GM18499 (cell line): ENCODE measurements at regions not wholly inside any gene's neighbourhood (a gene's known extent, or its start where the extent isn't known, plus 50 kb on each side); places are given as distances from the start of the nearest gene placed in this dataset.
"Not testable (repeated sequence)": the region's sequence is repeated elsewhere in the genome, so short reads cannot be mapped to it uniquely, and the experiment has no call there.

Experiments used
- ATAC-seq: cut with Tn5 transposase; IDR thresholded peaks from one replicate; pipeline ENCODE4 v1.9.1; 2021; ENCODE audit warnings: moderate number of reproducible peaks; ENCODE audit not compliant: insufficient read depth, unreplicated experiment

DNA sequence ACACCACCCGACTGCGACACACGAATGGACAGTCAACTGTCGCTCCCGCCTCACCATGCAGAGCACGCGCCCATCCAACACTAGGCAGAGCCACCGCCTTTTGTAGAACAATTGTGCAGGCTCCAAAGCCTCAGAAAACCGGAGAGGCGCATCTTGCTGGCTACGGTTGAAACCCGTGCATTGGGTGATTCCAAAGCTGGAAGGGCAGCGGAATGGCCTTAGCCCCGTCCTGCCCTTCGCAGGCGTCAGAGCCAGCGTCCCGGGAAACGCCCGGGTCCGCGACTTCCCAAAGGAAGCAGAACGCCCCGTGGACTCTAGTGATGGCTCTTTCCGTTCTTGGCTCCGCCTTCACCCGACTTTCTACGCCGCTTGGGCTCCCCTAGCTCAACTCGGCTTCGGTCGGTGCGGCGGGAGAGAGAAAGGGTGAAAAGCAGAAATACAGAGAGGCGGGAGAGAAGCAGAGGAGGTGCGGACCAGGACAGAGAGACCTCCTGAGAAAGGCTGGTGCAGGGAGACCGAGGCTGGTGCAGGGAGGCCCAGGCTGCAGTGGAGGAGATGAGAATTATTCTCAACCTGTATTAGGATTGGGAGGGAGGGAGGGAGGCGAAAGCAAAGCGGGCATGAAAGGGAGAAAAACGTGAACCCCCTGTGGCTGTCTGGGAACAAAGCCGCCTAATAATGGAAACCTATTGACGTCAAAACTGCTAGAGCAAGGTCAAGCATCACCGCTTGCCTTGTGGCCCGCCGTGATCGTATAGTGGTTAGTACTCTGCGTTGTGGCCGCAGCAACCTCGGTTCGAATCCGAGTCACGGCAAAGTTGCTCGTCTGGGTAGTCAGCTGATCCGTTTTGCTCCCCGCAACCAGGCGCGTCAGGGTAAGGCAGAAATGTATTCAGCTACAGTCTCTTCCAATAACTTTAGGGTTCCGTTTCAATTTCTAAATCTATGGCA, 99.5 kb downstream of the PRKAB2 start:
- no peak for ATAC-seq

DNA sequence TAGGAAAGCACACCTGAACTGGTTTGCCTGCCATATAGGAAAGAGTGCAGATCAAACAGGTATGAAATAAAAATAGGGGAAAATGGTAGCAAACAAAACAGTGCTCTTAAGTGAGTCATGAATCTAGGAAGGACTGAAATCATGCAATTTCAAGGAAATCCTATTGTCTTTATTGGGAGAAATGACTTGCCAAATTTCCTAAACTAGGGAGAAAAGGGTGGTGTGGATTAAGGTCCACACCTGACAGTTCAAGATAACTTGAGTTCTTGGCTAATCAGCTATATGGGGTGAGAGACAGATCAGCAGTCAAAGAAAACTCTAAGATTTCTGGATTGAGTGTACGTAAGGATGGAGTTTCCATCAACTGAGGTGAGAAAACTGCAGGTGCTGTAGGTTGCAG, 101.1 kb downstream of the PRKAB2 start:
- no peak for ATAC-seq

DNA sequence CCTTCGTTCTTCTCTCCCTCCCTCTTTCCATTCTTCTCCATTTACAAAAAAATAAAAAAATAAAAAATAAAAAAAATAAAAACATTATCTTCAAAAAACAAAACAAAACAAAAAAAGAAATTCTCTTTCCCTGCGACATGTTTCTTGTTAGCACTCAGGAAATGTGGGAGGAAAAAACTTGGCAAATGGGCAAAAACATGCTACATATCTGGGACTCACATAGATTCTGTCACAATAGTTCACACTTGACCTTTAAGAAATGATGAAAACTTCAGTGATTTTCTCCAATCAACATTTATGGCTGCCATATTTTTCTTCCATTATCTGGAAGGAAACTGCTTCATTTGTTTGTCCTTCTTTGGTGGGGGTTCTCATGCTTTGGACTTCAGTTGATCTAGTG, 109.3 kb downstream of the PRKAB2 start:
- no peak for ATAC-seq

DNA sequence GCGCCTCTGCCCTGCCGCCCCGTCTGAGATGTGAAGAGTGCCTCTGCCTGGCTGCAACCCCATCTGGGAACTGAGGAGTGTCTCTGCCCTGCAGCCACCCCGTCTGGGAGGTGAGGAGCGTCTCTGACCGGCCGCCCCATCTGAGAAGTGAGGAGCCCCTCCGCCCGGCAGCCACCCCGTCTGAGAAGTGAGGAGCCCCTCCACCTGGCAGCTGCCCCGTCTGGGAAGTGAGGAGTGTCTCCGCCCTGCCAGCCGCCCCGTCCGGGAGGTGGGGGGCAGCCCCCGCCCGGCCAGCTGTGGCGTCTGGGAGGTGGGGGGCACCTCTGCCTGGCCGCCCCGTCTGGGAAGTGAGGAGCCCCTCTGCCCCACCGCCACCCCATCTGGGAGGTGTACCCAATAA, 110.4 kb downstream of the PRKAB2 start:
- ATAC-seq: not testable (repeated sequence)

DNA sequence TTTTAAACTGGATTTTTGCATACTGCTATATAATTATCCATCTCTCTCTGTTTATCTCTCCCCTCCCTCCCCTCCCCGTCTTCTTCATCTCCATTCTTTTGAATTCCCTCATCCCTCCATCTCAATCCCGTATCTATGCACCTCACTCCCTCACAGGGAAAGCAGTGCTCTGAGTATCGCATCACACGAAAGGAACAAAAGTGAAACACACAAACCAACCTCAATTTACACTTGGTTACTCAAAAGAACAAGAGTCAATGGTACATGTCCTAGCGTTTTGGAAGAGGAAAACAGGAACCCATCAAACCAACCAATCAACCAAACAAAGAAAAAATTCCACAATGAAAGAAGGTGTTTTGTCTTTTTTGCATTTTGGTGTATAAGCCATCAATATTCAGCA, 115.1 kb downstream of the NBPF12 start:
- ATAC-seq: no peak

DNA sequence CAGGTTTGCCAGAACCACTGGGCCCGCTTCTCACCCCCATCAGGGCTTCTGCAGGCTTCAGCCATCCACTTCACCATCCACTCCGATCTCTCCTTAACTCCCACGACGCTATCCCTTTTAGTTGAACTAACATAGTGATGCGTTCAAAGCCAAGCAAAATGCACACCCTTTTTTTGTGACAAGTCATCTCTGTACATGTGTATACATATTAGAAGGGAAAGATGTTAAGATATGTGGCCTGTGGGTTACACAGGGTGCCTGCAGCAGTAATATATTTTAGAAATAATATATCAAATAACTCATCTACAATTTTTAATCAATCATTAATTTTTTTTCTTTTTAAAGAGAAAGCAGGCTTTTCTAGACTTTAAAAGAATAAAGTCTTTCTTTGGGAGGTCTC, 114.6 kb downstream of the NBPF12 start:
- no peak for ATAC-seq

DNA sequence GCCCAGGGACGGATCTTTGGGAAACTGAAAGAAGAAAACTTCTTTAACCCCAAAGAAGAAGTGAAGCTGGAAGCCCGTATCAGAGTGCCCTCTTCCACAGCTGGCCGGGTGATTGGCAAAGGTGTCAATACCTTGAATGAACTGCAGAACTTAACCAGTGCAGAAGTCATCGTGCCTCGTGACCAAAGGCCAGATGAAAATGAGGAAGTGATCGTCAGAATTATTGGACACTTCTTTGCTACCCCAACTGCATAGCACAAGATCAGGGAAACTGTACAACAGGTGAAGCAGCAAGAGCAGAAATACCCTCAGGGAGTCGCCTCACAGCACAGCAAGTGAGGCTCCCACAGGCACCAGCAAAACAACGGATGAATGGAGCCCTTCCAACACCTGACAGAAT, 114.0 kb downstream of the NBPF12 start:
- no peak for ATAC-seq

DNA sequence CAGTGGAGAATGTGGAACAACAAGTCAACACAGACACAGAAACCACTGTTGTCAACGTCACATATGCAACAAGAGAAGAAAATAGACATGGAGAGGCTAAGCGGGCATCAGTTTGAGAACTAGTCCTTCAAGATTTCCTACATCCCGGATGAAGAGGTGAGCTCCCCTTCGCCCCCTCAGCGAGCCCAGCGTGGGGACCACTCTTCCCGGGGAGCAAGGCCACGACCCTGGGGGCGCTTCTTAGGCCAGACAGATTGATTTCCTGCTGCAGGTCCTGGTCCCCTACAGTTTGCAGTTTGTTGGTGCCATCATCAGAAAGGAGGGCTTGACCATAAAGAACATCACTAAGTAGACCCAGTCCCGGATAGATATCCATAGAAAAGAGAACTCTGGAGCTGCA, 113.0 kb downstream of the NBPF12 start:
- ATAC-seq: no peak

DNA sequence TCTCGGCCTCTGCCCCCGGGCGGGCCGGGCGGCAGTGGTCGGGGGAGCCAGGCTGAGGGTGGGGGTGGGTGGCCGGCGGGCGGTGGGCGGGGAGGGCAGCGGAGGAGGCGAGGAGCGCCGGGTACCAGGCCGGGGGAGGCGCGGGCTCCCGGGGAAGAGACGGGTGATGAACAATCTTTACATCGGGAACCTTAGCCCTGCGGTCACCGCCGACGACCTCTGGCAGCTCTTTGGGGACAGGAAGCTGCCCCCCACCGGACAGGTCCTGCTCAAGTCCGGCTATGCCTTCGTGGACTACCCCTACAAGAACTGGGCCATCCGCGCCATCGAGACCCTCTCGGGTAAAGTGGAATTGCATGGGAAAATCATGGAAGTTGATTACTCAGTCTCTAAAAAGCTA, 112.5 kb downstream of the NBPF12 start:
- ATAC-seq: no peak

DNA sequence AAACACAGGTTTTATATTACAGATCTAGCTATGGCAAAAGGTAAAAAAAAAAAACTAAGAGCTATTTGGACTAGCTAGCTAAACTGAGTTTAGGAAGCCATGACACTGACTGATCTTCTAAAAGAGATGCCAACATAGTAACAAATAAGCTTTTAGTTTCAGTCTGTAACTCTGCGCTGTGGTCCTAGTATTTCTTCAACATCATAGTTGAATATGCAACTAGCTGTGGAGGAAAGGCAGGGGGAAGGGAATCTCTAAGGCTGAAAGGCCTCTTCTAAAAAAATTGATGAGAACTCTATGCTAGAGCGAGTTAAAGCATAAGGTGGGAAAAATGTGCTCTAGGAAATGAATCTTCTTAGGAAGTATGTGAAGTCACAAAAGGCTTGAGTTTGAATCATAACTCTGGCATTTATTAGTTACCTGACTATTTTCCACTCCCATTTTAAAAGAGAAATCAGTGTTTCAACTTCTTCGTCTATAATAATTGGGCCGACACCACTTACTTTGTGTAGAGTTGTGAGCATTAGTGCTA, 108.8 kb downstream of the NBPF12 start:
- ATAC-seq: not testable (repeated sequence)

DNA sequence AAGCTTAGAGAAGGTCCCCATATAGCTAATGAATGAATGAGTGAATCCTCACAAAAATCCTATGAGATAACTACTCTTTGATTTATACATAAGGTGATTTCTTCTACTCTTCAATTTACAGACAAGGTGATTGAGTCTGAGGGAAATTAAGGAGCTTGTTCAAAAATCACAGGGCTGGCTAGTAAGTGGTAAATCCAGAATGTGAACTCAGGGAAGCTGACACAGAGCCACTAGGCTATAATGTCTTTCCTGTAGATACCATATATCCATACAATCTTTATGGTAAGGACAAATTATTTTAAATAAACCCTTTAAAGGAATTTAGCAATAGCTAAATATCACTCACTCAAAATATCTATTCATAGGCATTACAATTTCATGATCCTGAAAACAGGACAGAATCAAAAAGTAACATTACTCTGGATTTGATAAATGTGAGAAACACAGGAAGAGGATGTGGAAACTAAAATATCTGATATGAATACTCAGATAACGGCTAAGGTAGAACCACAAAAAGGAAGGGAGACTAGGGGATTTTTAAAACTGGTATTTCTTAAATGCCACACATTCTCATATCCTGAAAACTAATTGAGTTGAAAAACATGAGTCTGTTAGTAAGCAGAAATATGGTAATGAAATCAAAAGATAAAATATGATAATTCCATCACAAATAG, 108.2 kb downstream of the NBPF12 start:
- no peak for ATAC-seq
